Lung (tissue), 11 donors: ENCODE measurements at regions not wholly inside any gene's neighbourhood (a gene's known extent, or its start where the extent isn't known, plus 50 kb on each side); places are given as distances from the start of the nearest gene placed in this dataset.

Experiments used
- ATAC-seq: fragments of 200-7000 bp; cut with Tn5 transposase; one replicate; pipeline ENCODE4 v1.9.1; 2020; ENCODE audit warnings: moderate number of reproducible peaks; ENCODE audit not compliant: insufficient read depth, low FRiP score
- DNase-seq, 3 donors: peaks; one replicate each; pipeline ENCODE4 v3.0.0-alpha.2; 2013 to 2017
- H3K27ac ChIP-seq, 2 donors: one replicate each; pipeline ENCODE4 v1.5.1; 2013; ENCODE audit warnings: mild to moderate bottlenecking in 2 of 2, moderate library complexity in 2 of 2, control low read depth in 1 of 2, inconsistent platforms in 1 of 2, low read depth in 1 of 2, low read length in 1 of 2
- H3K27me3 ChIP-seq, 3 donors: one replicate each; pipeline ENCODE4 v1.5.1; 2013; ENCODE audit warnings: low read length in 2 of 3; ENCODE audit not compliant: control insufficient read depth in 3 of 3, insufficient read depth in 3 of 3
- H3K36me3 ChIP-seq, 4 donors: one replicate each; pipeline ENCODE4 v1.5.1; 2013; ENCODE audit warnings: low read length in 4 of 4, mild to moderate bottlenecking in 1 of 4, moderate library complexity in 1 of 4; ENCODE audit not compliant: control insufficient read depth in 4 of 4, insufficient read depth in 4 of 4
- H3K4me1 ChIP-seq, 5 donors: one replicate each; pipeline ENCODE4 v1.5.1; 2013; ENCODE audit warnings: low read length in 5 of 5, mild to moderate bottlenecking in 2 of 5, moderate library complexity in 1 of 5; ENCODE audit not compliant: control insufficient read depth in 5 of 5, insufficient read depth in 5 of 5
- H3K4me3 ChIP-seq: one replicate; pipeline ENCODE4 v1.5.1; 2013; ENCODE audit warnings: mild to moderate bottlenecking, control low read depth, moderate library complexity
- H3K9ac ChIP-seq, 2 donors: one replicate each; pipeline ENCODE4 v1.5.1; 2013; ENCODE audit warnings: low read length in 2 of 2, control low read depth in 1 of 2; ENCODE audit not compliant: insufficient read depth in 1 of 2
- H3K9me3 ChIP-seq, 4 donors: one replicate each; pipeline ENCODE4 v1.5.1; 2013; ENCODE audit warnings: low read length in 3 of 4, mild to moderate bottlenecking in 1 of 4, moderate library complexity in 1 of 4; ENCODE audit not compliant: control insufficient read depth in 4 of 4, insufficient read depth in 3 of 4
- CTCF ChIP-seq: IDR thresholded peaks from 2 replicates; pipeline ENCODE4 v1.5.1; 2012; ENCODE audit warnings: mild to moderate bottlenecking; ENCODE audit errors: control extremely low read depth, extremely low read depth
- WGBS, 2 donors: extraction: QIAGEN DNeasy Blood & Tissue Kit; methylation state at CpG; one replicate each; pipeline ENCODE4 v1.1.7; 2013; 5-methylcytosine and 5-hydroxymethylcytosine counted together
- donor health status: control.
- donor health status: control.
- donor health status: Bipolar disorder and iron deficiency.
- donor health status: healthy.
- donor health status: DM: yes; HTN: yes; CAD: no.

DNA sequence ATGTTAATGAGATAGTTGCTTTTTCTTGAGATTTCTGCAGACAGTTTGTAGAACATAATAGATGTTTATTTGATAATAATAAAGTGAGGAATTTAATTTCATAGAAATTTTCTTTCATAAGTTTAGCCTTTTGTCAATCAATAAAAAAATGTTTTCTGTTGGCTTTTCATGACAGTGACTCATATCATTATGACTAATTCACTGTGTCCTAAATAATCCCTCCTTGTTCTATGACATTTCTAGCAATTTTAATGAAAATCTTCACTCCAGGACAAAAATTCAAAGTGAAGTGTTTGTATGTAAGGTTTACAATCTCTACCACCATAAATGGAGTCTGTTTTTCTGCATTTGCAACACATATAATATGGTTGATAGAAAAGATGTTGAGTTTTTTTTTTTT lies 109.9 kb downstream of the UTRN start:
- Histone ChIP-seq H3K36me3 (no peaks in the 10 kb centered on the region), H3K27ac (no peak overlapping the region), H3K4me1 (peaks cover 0 to 3% (median 0%) of the 10 kb centered on the region in 5 donors), H3K9ac (no peak overlapping the region), H3K27me3 (no peaks in the 10 kb centered on the region), H3K4me3 (no peak overlapping the region), H3K9me3 (peaks cover 0 to 9% (median 2%) of the 10 kb centered on the region in 4 donors)
- ATAC-seq (no peak), DNase-seq (no peak)
- no peak for TF ChIP-seq CTCF

DNA sequence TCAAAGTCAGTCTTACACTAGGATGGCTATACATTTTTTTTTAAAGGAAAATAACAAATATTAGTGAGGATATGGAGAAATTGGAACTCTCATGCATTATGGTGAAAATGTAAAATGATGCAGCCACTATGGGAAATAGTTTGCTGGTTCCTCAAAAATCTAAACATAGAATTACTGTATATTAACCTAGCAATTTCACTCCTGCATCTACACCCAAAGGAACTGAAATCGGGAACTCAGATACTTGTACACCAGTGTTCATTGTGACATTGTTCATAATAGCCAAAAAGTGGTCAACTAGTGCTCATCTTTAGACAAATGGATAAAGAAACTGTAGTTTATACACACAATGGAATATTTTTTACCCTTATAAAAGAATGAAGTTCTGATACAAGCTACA lies 110.7 kb downstream of the UTRN start:
- Histone ChIP-seq H3K9ac (no peak overlapping the region), H3K36me3 (no peaks in the 10 kb centered on the region), H3K9me3 (peaks cover 0 to 9% (median 2%) of the 10 kb centered on the region in 4 donors), H3K4me3 (no peak overlapping the region), H3K27me3 (no peaks in the 10 kb centered on the region), H3K27ac (no peak overlapping the region), H3K4me1 (peaks cover 0 to 3% (median 0%) of the 10 kb centered on the region in 5 donors)
- ATAC-seq = no peak
- DNase-seq = no peak
- 58 to 69% methylated on average over 1 of the region's 1 CpG for WGBS, 2 donors
- no peak for TF ChIP-seq CTCF

- Histone ChIP-seq H3K4me3 (no peak overlapping the region), H3K27ac (no peak overlapping the region), H3K9me3 (peaks cover 0 to 9% (median 2%) of the 10 kb centered on the region in 4 donors), H3K9ac (no peak overlapping the region), H3K36me3 (no peaks in the 10 kb centered on the region), H3K27me3 (no peaks in the 10 kb centered on the region), H3K4me1 (peaks cover 0 to 3% (median 0%) of the 10 kb centered on the region in 5 donors)
- 96 to 97% methylated on average over 4 of the region's 4 CpGs for WGBS, 2 donors
- DNase-seq (no peak), ATAC-seq (no peak)
- TF ChIP-seq CTCF = no peak
Measured at GRCh38 chr6:144397141-144397540, 112.0 kb downstream of the UTRN start.

GRCh38 chr6:144400321-144400720 lies 115.2 kb downstream of the UTRN start:
- ATAC-seq = no peak

More at GRCh38 chr6:144400321-144400720, 115.2 kb downstream of the UTRN start:
- Histone ChIP-seq H3K4me3 (no peak overlapping the region), H3K27me3 (no peaks in the 10 kb centered on the region), H3K9ac (no peak overlapping the region), H3K36me3 (no peaks in the 10 kb centered on the region), H3K4me1 (peaks cover 0 to 6% (median 4%) of the 10 kb centered on the region in 5 donors), H3K27ac (no peak overlapping the region), H3K9me3 (peaks cover 0 to 9% (median 2%) of the 10 kb centered on the region in 4 donors)
- no peak for DNase-seq
- WGBS, 2 donors = 86 to 87% methylated on average over 5 of the region's 5 CpGs
- no peak for TF ChIP-seq CTCF
